GM13976 (cell line): ENCODE measurements at regions not wholly inside any gene's neighbourhood (a gene's known extent, or its start where the extent isn't known, plus 50 kb on each side); places are given as distances from the start of the nearest gene placed in this dataset.
"Not testable (repeated sequence)": the region's sequence is repeated elsewhere in the genome, so short reads cannot be mapped to it uniquely, and the experiment has no call there.

Experiments used
- DNase-seq: peaks from one replicate; pipeline ENCODE4 v3.0.0; 2012; ENCODE audit warnings: low spot score
- CTCF ChIP-seq: IDR thresholded peaks from 2 replicates; pipeline ENCODE4 v1.5.1; 2012; ENCODE audit warnings: borderline replicate concordance, mild to moderate bottlenecking; ENCODE audit not compliant: insufficient read depth; ENCODE audit errors: extremely low read depth, missing control alignments, control extremely low read depth
- in situ Hi-C: fragments of 300-500 bp; cut with MboI; formaldehyde crosslinking; loops from one replicate; pipeline ENCODE4 v1.12.0; 2022; ENCODE audit warnings: low sequenced_read_pairs, mixed read lengths, inconsistent platforms; ENCODE audit not compliant: unreplicated experiment

- no peak for TF ChIP-seq CTCF
- in situ Hi-C loops = no loop called here
- DNase-seq = no peak
Measured at GRCh38 chrX:83588409-83588808, 80.3 kb downstream of the POU3F4 start.

GRCh38 chrX:83593634-83594294 lies 85.7 kb downstream of the POU3F4 start:
- in situ Hi-C loops = no loop called here
- no peak for TF ChIP-seq CTCF
- DNase-seq = no peak

- in situ Hi-C loops = no loop called here
- DNase-seq = no peak
- no peak for TF ChIP-seq CTCF
Measured at GRCh38 chrX:83630662-83631061, 122.6 kb downstream of the POU3F4 start.

GRCh38 chrX:83649706-83650105 lies 141.6 kb downstream of the POU3F4 start:
- in situ Hi-C loops, DNase-seq: not testable (repeated sequence)

- TF ChIP-seq CTCF = peak; percentile 36
- DNase-seq = peak; percentile 12
- in situ Hi-C loops = no loop called here
Measured at GRCh38 chrX:83658731-83659130, 150.6 kb downstream of the POU3F4 start.
